ENCODE measurements at regions not wholly inside any gene's neighbourhood (a gene's known extent, or its start where the extent isn't known, plus 50 kb on each side); places are given as distances from the start of the nearest gene placed in this dataset.
"Not testable (repeated sequence)": the region's sequence is repeated elsewhere in the genome, so short reads cannot be mapped to it uniquely, and the experiment has no call there.

DNA sequence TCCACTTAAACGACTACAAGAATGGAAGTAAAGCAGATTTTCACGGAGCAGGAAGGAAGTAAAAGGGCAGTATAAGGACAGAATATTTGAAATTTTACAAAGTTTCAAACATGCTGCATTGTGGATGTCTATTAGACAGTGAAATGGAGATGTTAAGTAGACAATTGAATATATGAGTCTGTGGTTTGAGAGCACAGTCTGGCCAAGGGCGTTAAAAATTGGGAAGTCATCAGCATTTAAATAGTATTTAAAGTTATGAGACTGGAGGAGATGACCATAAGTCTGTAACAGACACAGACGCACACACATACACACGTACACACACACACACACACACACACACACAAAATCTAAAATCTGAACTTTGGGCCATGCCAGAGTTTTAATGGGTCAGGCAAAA, 935.9 kb downstream of the EPHA3 start:
- H3K4me3 Mint-ChIP-seq (ENCODE audit: low read depth) = no peak overlapping the region
- H3K36me3 Mint-ChIP-seq (ENCODE audit: low read depth) = no peaks in the 10 kb centered on the region
- no peaks in the 10 kb centered on the region for H3K27me3 Mint-ChIP-seq (ENCODE audit: low read depth)
- H3K9me3 Mint-ChIP-seq = peaks cover 25% of the 10 kb centered on the region
- no peak for DNase-seq (ENCODE audit: low spot score)
- no peak overlapping the region for H3K27ac Mint-ChIP-seq
- no peaks in the 10 kb centered on the region for H3K4me1 Mint-ChIP-seq (ENCODE audit: low read depth)
- intact Hi-C loops (cut with micrococcal nuclease) = no loop called here

- Mint-ChIP-seq H3K9me3 (peaks cover 22% of the 10 kb centered on the region), H3K4me3 (ENCODE audit: low read depth) (no peak overlapping the region), H3K4me1 (ENCODE audit: low read depth) (no peaks in the 10 kb centered on the region), H3K27me3 (ENCODE audit: low read depth) (no peaks in the 10 kb centered on the region), H3K27ac (no peak overlapping the region), H3K36me3 (ENCODE audit: low read depth) (no peaks in the 10 kb centered on the region)
- DNase-seq (ENCODE audit: low spot score) = no peak
- intact Hi-C loops (cut with micrococcal nuclease) = no loop called here
These were observed 936.8 kb downstream of the EPHA3 start for GRCh38 chr3:90044084-90044816.

DNA sequence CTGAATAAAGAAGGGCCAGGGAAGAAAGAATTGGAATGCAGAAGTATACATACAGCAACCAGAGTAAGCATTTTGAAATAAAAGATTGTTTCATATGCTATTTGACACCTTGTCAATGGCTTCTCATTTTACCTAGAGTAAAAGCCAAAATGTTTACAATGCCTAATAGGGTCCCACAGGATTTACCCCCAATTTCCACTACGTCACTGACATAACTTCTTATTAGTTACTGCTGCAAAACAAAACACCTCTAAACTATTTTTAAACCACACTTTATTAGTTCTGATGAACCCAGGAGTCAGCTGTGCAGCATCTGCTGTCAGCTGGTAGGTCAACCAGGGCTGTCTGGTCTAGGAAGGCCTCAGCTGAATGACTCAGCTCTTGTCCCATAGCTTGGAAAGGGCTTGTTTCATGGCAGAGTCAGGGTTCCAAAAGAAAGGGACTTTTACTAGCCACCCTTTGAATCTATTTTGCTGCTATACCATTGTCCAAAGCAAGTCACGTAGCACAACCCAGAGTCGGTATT, 945.1 kb downstream of the EPHA3 start:
- Mint-ChIP-seq H3K36me3 (ENCODE audit: low read depth) (no peaks in the 10 kb centered on the region), H3K27ac (no peak overlapping the region), H3K4me1 (ENCODE audit: low read depth) (no peaks in the 10 kb centered on the region), H3K27me3 (ENCODE audit: low read depth) (no peaks in the 10 kb centered on the region), H3K9me3 (peaks cover 18% of the 10 kb centered on the region), H3K4me3 (ENCODE audit: low read depth) (no peak overlapping the region)
- intact Hi-C loops (cut with micrococcal nuclease) = no loop called here
- DNase-seq (ENCODE audit: low spot score) = no peak

DNA sequence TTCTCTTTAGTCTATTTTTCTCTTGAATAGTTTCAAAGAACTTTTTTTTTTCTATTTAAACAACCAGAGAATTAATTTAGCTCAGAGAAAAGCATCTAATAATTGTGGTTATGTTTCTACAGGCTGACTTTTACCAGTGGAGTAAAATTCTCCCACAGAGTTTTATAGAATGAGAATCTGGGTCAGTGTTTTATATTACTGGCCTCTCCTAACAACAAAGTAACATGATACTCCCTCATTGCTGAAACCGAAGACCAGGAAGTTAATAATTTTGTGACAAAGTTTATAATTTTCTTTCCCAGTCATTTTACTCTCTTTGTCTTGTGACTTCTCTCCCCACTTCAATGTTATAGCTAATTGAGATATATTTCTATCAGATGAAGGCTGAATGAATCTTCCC, 946.9 kb downstream of the EPHA3 start:
- Mint-ChIP-seq H3K36me3 (ENCODE audit: low read depth) (no peaks in the 10 kb centered on the region), H3K4me1 (ENCODE audit: low read depth) (no peaks in the 10 kb centered on the region), H3K4me3 (ENCODE audit: low read depth) (no peak overlapping the region), H3K27me3 (ENCODE audit: low read depth) (no peaks in the 10 kb centered on the region), H3K27ac (no peak overlapping the region), H3K9me3 (peaks cover 22% of the 10 kb centered on the region)
- intact Hi-C loops (cut with micrococcal nuclease) = no loop called here
- DNase-seq (ENCODE audit: low spot score) = no peak

GRCh38 chr3:90055666-90056065, 948.2 kb downstream of the EPHA3 start:
- Mint-ChIP-seq H3K36me3 (ENCODE audit: low read depth) (no peaks in the 10 kb centered on the region), H3K4me3 (ENCODE audit: low read depth) (no peak overlapping the region), H3K27me3 (ENCODE audit: low read depth) (no peaks in the 10 kb centered on the region), H3K9me3 (peaks cover 16% of the 10 kb centered on the region), H3K4me1 (ENCODE audit: low read depth) (no peaks in the 10 kb centered on the region), H3K27ac (no peak overlapping the region)
- intact Hi-C loops (cut with micrococcal nuclease) = no loop called here
- no peak for DNase-seq (ENCODE audit: low spot score)

GRCh38 chr3:90056281-90057032, 949.0 kb downstream of the EPHA3 start:
- no peak overlapping the region for H3K4me3 Mint-ChIP-seq (ENCODE audit: low read depth)
- peaks cover 19% of the 10 kb centered on the region for H3K9me3 Mint-ChIP-seq
- intact Hi-C loops (cut with micrococcal nuclease) = no loop called here

DNA sequence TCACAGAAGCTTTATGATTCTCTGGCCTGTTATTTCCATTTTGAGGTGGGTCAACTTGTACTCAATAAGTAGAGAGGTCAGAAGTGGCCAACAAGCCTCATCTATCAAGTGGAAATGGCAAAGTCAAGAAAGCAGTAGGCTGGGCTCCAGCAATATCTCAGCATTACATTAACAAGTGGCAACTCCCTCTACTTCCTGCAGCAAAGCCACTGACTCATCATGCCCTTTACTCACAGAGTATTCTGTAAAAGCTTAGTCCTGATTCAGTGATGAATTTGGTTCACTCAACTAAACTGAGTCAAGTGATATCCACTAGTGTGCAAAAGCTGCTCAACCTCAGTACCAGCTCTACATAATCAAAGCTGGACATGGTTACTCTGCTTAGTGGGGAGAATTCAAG, 954.6 kb downstream of the EPHA3 start:
- no peak for DNase-seq (ENCODE audit: low spot score)

More at GRCh38 chr3:90056281-90057032, 949.0 kb downstream of the EPHA3 start:
- Mint-ChIP-seq H3K36me3 (ENCODE audit: low read depth) (no peaks in the 10 kb centered on the region), H3K27me3 (ENCODE audit: low read depth) (no peaks in the 10 kb centered on the region), H3K27ac (no peak overlapping the region), H3K4me1 (ENCODE audit: low read depth) (no peaks in the 10 kb centered on the region)
- no peak for DNase-seq (ENCODE audit: low spot score)

GRCh38 chr3:90062631-90063200, 955.3 kb downstream of the EPHA3 start:
- Mint-ChIP-seq H3K27ac (no peak overlapping the region), H3K9me3 (peaks cover 24% of the 10 kb centered on the region), H3K36me3 (ENCODE audit: low read depth) (no peaks in the 10 kb centered on the region), H3K27me3 (ENCODE audit: low read depth) (no peaks in the 10 kb centered on the region), H3K4me1 (ENCODE audit: low read depth) (no peaks in the 10 kb centered on the region), H3K4me3 (ENCODE audit: low read depth) (no peak overlapping the region)
- intact Hi-C loops (cut with micrococcal nuclease) = no loop called here
- DNase-seq (ENCODE audit: low spot score) = no peak

More for the DNA sequence above, 954.6 kb downstream of the EPHA3 start:
- Mint-ChIP-seq H3K9me3 (peaks cover 21% of the 10 kb centered on the region), H3K27me3 (ENCODE audit: low read depth) (no peaks in the 10 kb centered on the region), H3K4me1 (ENCODE audit: low read depth) (no peaks in the 10 kb centered on the region), H3K27ac (no peak overlapping the region), H3K36me3 (ENCODE audit: low read depth) (no peaks in the 10 kb centered on the region), H3K4me3 (ENCODE audit: low read depth) (no peak overlapping the region)
- intact Hi-C loops (cut with micrococcal nuclease) = no loop called here

- no peaks in the 10 kb centered on the region for H3K36me3 Mint-ChIP-seq (ENCODE audit: low read depth)
- H3K4me3 Mint-ChIP-seq (ENCODE audit: low read depth) = no peak overlapping the region
- intact Hi-C loops (cut with micrococcal nuclease) = no loop called here
- no peaks in the 10 kb centered on the region for H3K27me3 Mint-ChIP-seq (ENCODE audit: low read depth)
- no peaks in the 10 kb centered on the region for H3K4me1 Mint-ChIP-seq (ENCODE audit: low read depth)
- H3K9me3 Mint-ChIP-seq = peaks cover 35% of the 10 kb centered on the region
- no peak for DNase-seq (ENCODE audit: low spot score)
- no peak overlapping the region for H3K27ac Mint-ChIP-seq
These were observed 961.4 kb downstream of the EPHA3 start for GRCh38 chr3:90068783-90069182.

DNA sequence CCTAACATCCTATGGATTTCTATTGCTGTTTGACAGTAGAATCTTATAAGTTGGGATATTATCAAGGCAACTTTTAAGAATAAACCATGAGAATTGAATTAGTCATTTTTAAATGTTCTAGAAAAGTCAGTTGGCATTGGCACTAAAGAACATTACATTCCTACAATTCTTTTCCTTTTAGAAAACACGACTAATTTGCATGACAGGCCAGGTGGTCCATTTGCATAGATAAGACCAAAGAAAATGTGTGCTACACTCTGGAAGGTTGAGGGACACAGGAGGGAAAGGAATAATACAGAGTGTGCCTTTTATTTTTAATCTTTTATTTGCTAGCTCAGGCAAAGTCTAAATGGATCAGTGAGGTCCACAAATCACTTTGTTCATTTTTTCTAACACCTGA, 962.3 kb downstream of the EPHA3 start:
- no peak overlapping the region for H3K27ac Mint-ChIP-seq
- intact Hi-C loops (cut with micrococcal nuclease) = no loop called here
- DNase-seq (ENCODE audit: low spot score) = no peak
- H3K27me3 Mint-ChIP-seq (ENCODE audit: low read depth) = no peaks in the 10 kb centered on the region
- H3K4me1 Mint-ChIP-seq (ENCODE audit: low read depth) = no peaks in the 10 kb centered on the region
- H3K36me3 Mint-ChIP-seq (ENCODE audit: low read depth) = no peaks in the 10 kb centered on the region
- peaks cover 29% of the 10 kb centered on the region for H3K9me3 Mint-ChIP-seq
- no peak overlapping the region for H3K4me3 Mint-ChIP-seq (ENCODE audit: low read depth)

DNA sequence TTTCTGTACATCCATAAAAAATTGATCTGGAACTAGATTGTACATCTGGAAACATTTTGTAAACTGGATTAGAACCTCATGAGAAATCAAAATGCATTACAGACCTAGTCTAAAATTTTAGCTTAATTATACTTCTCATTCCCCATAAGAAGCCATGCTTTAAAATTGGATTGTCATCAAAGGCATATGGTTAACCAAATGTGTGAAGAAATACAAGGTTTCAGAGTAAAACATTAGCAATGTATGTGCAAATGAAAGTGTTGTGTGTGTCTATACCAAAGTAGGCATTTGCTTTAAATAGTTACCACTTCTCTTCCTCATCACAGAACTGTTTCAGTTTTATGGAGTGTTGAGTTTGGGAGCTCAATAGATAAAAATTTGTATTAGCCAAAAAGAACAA, 968.7 kb downstream of the EPHA3 start:
- H3K4me3 Mint-ChIP-seq (ENCODE audit: low read depth) = no peak overlapping the region
- peaks cover 28% of the 10 kb centered on the region for H3K9me3 Mint-ChIP-seq
- H3K27ac Mint-ChIP-seq = no peak overlapping the region
- H3K4me1 Mint-ChIP-seq (ENCODE audit: low read depth) = no peaks in the 10 kb centered on the region
- H3K36me3 Mint-ChIP-seq (ENCODE audit: low read depth) = no peaks in the 10 kb centered on the region
- DNase-seq (ENCODE audit: low spot score) = no peak
- no peaks in the 10 kb centered on the region for H3K27me3 Mint-ChIP-seq (ENCODE audit: low read depth)
- intact Hi-C loops (cut with micrococcal nuclease) = no loop called here

- intact Hi-C loops (cut with micrococcal nuclease) = no loop called here
- H3K36me3 Mint-ChIP-seq (ENCODE audit: low read depth) = no peaks in the 10 kb centered on the region
- no peaks in the 10 kb centered on the region for H3K4me1 Mint-ChIP-seq (ENCODE audit: low read depth)
- no peaks in the 10 kb centered on the region for H3K27me3 Mint-ChIP-seq (ENCODE audit: low read depth)
- no peak for DNase-seq (ENCODE audit: low spot score)
- no peak overlapping the region for H3K4me3 Mint-ChIP-seq (ENCODE audit: low read depth)
- H3K27ac Mint-ChIP-seq = no peak overlapping the region
- peaks cover 10% of the 10 kb centered on the region for H3K9me3 Mint-ChIP-seq
These were observed 973.6 kb downstream of the EPHA3 start for GRCh38 chr3:90080988-90081387.

DNA sequence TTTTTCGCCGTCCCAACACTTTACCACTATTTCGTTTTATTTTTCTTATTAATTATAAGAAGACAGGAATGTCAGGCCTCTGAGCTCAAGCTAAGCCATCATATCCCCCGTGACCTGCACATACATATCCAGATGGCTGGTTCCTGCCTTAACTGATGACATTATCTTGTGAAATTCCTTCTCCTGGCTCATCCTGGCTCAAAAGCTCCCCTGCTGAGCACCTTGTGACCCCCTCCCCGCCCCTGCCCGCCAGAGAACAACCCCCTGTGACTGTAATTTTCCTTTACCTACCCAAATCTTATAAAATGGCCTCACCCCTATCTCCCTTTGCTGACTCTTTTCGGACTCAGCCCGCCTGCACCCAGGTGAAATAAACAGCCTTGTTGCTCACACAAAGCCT, 978.9 kb downstream of the EPHA3 start:
- DNase-seq (ENCODE audit: low spot score); intact Hi-C loops (cut with micrococcal nuclease); H3K4me3 Mint-ChIP-seq (ENCODE audit: low read depth); H3K36me3 Mint-ChIP-seq (ENCODE audit: low read depth); H3K9me3 Mint-ChIP-seq; H3K27ac Mint-ChIP-seq; H3K27me3 Mint-ChIP-seq (ENCODE audit: low read depth); H3K4me1 Mint-ChIP-seq (ENCODE audit: low read depth): not testable (repeated sequence)
